ENCODE measurements at regions not wholly inside any gene's neighbourhood (a gene's known extent, or its start where the extent isn't known, plus 50 kb on each side); places are given as distances from the start of the nearest gene placed in this dataset.
A peak's percentile ranks its signal among the peaks of the same experiment; 100 is the strongest.
"Not testable (repeated sequence)": the region's sequence is repeated elsewhere in the genome, so short reads cannot be mapped to it uniquely, and the experiment has no call there.

DNA sequence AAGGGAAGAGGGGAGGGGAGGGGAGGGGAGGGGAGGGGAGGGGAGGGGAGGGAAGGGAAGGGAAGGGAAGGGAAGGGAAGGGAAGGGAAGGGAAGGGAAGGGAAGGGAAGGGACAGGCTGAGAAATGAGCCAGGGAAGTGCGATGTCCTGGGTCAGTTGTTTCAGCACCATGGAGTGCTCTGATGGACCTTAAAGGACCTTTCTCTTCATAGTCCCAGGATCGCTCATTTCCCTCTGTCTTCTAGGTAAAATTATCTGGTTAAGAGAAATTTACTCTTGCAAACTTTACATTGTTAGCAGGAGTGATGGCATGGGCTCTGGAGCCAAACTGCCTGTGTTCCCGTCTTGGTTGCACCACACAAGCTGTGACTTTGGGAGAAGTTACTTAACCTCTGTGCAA lies 357.8 kb downstream of the MATN1 start:
- intact Hi-C loops (cut with DNase I): loop anchor here in 1 of 10 donors (5.0 kb wide), 1 partner anchor 363 kb away; no protein-coding TSS in a partner anchor
- 75 to 79% methylated on average over 3 of the region's 3 CpGs for WGBS, 2 donors
- DNase-seq: no peak
- Histone ChIP-seq H3K9me3 (no peaks in the 10 kb centered on the region), H3K27ac (no peak overlapping the region), H3K27me3 (peaks cover 0 to 37% (median 31%) of the 10 kb centered on the region in 7 donors), H3K36me3 (no peaks in the 10 kb centered on the region), H3K4me3 (no peak overlapping the region), H3K4me1 (no peaks in the 10 kb centered on the region)
- no peak for ATAC-seq
- TF ChIP-seq, protein P1, sequence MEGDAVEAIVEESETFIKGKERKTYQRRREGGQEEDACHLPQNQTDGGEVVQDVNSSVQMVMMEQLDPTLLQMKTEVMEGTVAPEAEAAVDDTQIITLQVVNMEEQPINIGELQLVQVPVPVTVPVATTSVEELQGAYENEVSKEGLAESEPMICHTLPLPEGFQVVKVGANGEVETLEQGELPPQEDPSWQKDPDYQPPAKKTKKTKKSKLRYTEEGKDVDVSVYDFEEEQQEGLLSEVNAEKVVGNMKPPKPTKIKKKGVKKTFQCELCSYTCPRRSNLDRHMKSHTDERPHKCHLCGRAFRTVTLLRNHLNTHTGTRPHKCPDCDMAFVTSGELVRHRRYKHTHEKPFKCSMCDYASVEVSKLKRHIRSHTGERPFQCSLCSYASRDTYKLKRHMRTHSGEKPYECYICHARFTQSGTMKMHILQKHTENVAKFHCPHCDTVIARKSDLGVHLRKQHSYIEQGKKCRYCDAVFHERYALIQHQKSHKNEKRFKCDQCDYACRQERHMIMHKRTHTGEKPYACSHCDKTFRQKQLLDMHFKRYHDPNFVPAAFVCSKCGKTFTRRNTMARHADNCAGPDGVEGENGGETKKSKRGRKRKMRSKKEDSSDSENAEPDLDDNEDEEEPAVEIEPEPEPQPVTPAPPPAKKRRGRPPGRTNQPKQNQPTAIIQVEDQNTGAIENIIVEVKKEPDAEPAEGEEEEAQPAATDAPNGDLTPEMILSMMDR (IDR thresholded peaks at IDR 0.05): no peak

DNA sequence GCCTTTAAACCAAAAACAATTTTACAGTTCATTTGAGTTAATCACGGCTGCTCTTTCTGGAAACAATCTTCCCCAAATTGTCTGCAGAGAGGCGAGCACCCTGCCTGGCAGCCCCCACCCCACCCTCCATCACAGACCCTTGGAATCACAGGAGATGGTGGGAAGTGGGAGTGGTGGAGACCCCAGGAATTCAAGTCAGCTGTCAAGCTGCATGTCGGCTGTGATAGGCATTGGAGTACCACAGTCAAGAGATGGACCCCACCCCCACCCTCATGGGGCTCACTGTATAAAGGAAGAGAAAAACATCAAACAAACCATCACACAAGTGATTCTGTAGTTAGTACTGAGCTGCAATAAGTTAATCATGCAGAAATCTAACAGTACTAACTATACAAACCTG lies 360.4 kb downstream of the MATN1 start:
- WGBS, 2 donors: 50 to 60% methylated on average over 3 of the region's 3 CpGs
- no peak overlapping the region for H3K27ac ChIP-seq
- H3K4me3 ChIP-seq: no peak overlapping the region
- no peaks in the 10 kb centered on the region for H3K36me3 ChIP-seq
- H3K4me1 ChIP-seq: no peaks in the 10 kb centered on the region
- ATAC-seq (no peak), DNase-seq (no peak)
- peaks cover 0 to 58% (median 48%) of the 10 kb centered on the region in 7 donors for H3K27me3 ChIP-seq
- intact Hi-C loops (cut with DNase I): no loop called here
- H3K9me3 ChIP-seq: no peaks in the 10 kb centered on the region
- TF ChIP-seq, protein P1 (IDR thresholded peaks at IDR 0.05): no peak

DNA sequence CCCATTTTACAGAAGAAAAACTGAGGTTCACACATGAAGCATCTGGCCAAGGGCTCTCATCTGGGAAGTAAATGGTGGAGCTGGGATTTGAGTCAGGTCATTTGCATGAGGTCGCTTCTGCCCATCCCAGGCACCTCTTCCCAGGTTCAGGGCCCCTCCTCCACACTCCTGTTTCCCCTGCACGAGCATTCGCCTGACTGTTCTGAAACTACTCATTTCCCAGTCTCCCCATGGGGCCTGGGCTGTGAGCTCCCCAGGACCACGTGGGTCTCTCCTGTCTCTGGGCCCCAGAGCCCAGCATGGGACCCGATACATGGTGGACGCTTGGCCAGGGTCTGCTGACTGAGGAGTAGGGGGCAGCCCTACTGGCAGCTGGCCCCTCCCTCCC lies 360.8 kb downstream of the MATN1 start:
- ATAC-seq (no peak), DNase-seq (no peak)
- TF ChIP-seq, protein P1 (IDR thresholded peaks at IDR 0.05): no peak
- Histone ChIP-seq H3K36me3 (no peaks in the 10 kb centered on the region), H3K27ac (no peak overlapping the region), H3K4me3 (no peak overlapping the region), H3K9me3 (no peaks in the 10 kb centered on the region), H3K4me1 (no peaks in the 10 kb centered on the region), H3K27me3 (peaks cover 0 to 62% (median 48%) of the 10 kb centered on the region in 7 donors)
- 59 to 63% methylated on average over 6 of the region's 6 CpGs for WGBS, 2 donors
- intact Hi-C loops (cut with DNase I): no loop called here

DNA sequence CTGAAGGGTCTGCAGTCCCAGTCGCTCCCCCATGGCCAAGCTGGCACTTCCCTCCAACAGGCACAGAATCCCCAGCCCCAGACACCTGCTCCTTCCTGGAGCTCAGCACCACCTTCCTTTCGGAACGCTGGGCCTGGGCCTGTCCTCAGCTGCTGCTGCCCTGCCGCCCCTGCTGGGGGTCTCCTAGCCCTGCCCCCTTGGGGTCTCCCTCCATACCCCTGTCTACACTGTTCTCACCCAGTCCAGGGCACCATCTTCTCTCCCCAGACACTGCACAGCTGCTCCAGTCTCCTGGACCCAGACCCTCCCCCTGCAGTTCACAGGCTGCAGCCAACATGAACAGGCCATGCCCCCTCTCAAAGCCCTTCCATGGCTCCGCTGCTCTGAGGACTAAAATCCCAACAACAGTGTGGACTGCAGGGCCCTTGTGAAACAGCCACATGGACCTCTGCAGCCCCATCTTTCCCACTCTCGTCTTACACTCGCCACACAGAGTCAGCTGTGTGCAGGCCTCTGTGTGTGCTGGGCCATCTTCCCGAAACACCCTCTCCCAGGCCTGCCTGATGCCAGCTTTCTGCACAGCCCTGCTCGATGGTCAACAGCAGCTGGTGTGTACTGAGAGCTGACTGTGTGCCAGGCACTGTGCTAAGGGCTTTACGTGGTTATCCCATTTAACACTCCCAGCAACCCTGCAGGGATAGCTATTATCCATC lies 361.3 kb downstream of the MATN1 start:
- H3K4me3 ChIP-seq; H3K27ac ChIP-seq; H3K9me3 ChIP-seq; DNase-seq; intact Hi-C loops (cut with DNase I); H3K4me1 ChIP-seq; H3K36me3 ChIP-seq: not testable (repeated sequence)
- peaks cover 0 to 62% (median 48%) of the 10 kb centered on the region in 7 donors for H3K27me3 ChIP-seq
- 72 to 74% methylated on average over 10 of the region's 10 CpGs for WGBS, 2 donors
- peak in 1 of 8 donors; percentile 29 for ATAC-seq

DNA sequence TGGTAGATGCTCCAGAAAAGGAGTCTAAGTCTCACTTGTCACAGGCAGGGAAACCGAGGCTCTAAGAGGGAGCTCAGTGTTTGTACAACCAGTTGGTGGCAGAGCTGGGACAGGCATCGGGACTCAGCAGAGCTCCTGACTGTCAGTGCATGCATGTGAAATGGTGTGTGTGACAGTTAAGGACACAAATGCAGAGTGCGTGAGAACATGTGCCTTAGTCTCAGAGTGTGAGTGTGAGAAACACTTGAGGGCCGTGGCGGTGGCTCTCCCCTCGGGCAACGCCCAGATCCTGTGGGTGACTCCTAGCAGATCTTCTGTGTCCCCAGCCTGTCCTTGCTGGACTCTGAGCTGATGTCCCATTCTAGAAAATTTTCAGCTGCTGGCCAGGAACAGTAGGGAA lies 362.6 kb downstream of the MATN1 start:
- 66 to 67% methylated on average over 7 of the region's 7 CpGs for WGBS, 2 donors

More for the DNA sequence above, 362.6 kb downstream of the MATN1 start:
- DNase-seq (no peak), ATAC-seq (no peak)
- H3K27ac ChIP-seq: no peak overlapping the region
- no peaks in the 10 kb centered on the region for H3K9me3 ChIP-seq
- intact Hi-C loops (cut with DNase I): no loop called here
- no peak overlapping the region for H3K4me3 ChIP-seq
- peaks cover 0 to 57% (median 42%) of the 10 kb centered on the region in 7 donors for H3K27me3 ChIP-seq
- H3K4me1 ChIP-seq: no peaks in the 10 kb centered on the region
- TF ChIP-seq, protein P1 (IDR thresholded peaks at IDR 0.05): no peak
- H3K36me3 ChIP-seq: no peaks in the 10 kb centered on the region

Data from heart right ventricle (tissue), 16 donors.